ENCODE measurements at regions not wholly inside any gene's neighbourhood (a gene's known extent, or its start where the extent isn't known, plus 50 kb on each side); places are given as distances from the start of the nearest gene placed in this dataset.

DNA sequence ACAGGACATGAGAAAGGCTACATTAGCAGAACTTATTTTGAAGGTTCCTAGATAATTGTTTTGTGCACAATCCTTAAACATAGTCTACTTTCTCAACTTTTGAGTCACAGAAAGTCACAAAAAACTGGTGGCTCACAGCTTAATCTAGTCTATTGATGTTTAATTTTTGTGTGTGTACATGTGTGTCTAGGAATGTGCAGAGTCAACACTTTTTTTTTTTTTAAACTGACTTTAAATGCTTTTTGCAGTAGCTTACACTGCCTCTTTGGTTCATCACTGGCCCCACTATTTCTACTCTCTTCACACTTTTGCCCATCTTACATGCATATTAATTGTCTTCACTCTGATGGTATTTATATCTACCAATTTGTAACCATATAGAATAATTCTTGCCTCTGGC is 566.9 kb downstream of the BCKDHB start:
- Histone ChIP-seq H3K4me2 (replicated peaks; ENCODE audit: extremely low read depth, low read length, poor library complexity, severe bottlenecking) (no peak overlapping the region), H3K79me2 (ENCODE audit: insufficient read depth, low read length) (no peaks in the 10 kb centered on the region), H3K27ac (ENCODE audit: low read depth in 1 of 2, low read length in 2 of 2) (no peak overlapping the region), H3K9me3 (replicated peaks in 1 of 2; ENCODE audit: control insufficient read depth in 1 of 2, insufficient read depth in 1 of 2, low read length in 2 of 2) (peaks cover 0 to 6% of the 10 kb centered on the region in 2 donors), H4K20me1 (ENCODE audit: insufficient read depth, low read length) (no peaks in the 10 kb centered on the region), H3K4me1 (ENCODE audit: control insufficient read depth in 1 of 2, insufficient read depth in 2 of 2, low read length in 2 of 2) (no peaks in the 10 kb centered on the region), H2AFZ (ENCODE audit: insufficient read depth, low read depth, low read length, poor library complexity, severe bottlenecking) (no peak overlapping the region), H3K4me3 (replicated peaks in 1 of 3; ENCODE audit: low read depth in 2 of 3, low read length in 3 of 3) (no peak overlapping the region), H3K9ac (ENCODE audit: insufficient read depth, low read length, poor library complexity, severe bottlenecking) (no peak overlapping the region), H3K36me3 (replicated peaks in 1 of 2; ENCODE audit: control insufficient read depth in 1 of 2, insufficient read depth in 2 of 2, low read length in 2 of 2) (no peaks in the 10 kb centered on the region), H3K27me3 (ENCODE audit: control insufficient read depth in 2 of 2, insufficient read depth in 2 of 2, low read length in 2 of 2) (no peaks in the 10 kb centered on the region)
- Mint-ChIP-seq H3K27ac (no peak overlapping the region), H3K27me3 (ENCODE audit: low read depth in 3 of 3) (no peaks in the 10 kb centered on the region), H3K4me3 (no peak overlapping the region), H3K4me1 (no peaks in the 10 kb centered on the region), H3K36me3 (no peaks in the 10 kb centered on the region), H3K9me3 (peaks cover 0 to 10% (median 0%) of the 10 kb centered on the region in 7 donors)
- intact Hi-C loops (cut with micrococcal nuclease), result no loop called here
- TF ChIP-seq, protein P1, sequence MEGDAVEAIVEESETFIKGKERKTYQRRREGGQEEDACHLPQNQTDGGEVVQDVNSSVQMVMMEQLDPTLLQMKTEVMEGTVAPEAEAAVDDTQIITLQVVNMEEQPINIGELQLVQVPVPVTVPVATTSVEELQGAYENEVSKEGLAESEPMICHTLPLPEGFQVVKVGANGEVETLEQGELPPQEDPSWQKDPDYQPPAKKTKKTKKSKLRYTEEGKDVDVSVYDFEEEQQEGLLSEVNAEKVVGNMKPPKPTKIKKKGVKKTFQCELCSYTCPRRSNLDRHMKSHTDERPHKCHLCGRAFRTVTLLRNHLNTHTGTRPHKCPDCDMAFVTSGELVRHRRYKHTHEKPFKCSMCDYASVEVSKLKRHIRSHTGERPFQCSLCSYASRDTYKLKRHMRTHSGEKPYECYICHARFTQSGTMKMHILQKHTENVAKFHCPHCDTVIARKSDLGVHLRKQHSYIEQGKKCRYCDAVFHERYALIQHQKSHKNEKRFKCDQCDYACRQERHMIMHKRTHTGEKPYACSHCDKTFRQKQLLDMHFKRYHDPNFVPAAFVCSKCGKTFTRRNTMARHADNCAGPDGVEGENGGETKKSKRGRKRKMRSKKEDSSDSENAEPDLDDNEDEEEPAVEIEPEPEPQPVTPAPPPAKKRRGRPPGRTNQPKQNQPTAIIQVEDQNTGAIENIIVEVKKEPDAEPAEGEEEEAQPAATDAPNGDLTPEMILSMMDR (IDR thresholded peaks at IDR 0.05), result no peak
- no peak for DNase-seq

DNA sequence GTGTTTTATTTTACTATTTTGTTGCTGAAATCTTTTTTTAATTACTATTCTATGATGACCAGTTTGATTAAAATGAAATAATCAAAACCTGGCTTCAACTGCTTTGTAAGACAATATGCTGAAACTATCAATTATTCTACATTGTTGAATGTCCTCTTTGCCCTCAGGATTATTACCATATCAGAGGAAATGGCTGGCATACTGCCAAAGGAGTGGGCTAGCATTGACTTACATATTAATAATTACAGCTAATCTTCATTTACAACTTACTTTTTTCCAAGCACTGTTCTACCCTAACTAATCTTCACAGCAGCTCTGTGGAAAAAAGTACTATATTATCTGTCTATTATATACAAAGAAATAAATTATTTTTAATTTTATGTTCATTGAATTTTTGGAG is 560.5 kb downstream of the BCKDHB start:
- TF ChIP-seq, protein P1 (IDR thresholded peaks at IDR 0.05), result no peak
- Histone ChIP-seq H4K20me1 (ENCODE audit: insufficient read depth, low read length) (no peaks in the 10 kb centered on the region), H3K36me3 (replicated peaks in 1 of 2; ENCODE audit: control insufficient read depth in 1 of 2, insufficient read depth in 2 of 2, low read length in 2 of 2) (no peaks in the 10 kb centered on the region), H3K27me3 (ENCODE audit: control insufficient read depth in 2 of 2, insufficient read depth in 2 of 2, low read length in 2 of 2) (no peaks in the 10 kb centered on the region), H3K4me3 (replicated peaks in 1 of 3; ENCODE audit: low read depth in 2 of 3, low read length in 3 of 3) (no peak overlapping the region), H3K4me2 (replicated peaks; ENCODE audit: extremely low read depth, low read length, poor library complexity, severe bottlenecking) (no peak overlapping the region), H3K4me1 (ENCODE audit: control insufficient read depth in 1 of 2, insufficient read depth in 2 of 2, low read length in 2 of 2) (no peaks in the 10 kb centered on the region), H3K9me3 (replicated peaks in 1 of 2; ENCODE audit: control insufficient read depth in 1 of 2, insufficient read depth in 1 of 2, low read length in 2 of 2) (no peaks in the 10 kb centered on the region), H3K79me2 (ENCODE audit: insufficient read depth, low read length) (no peaks in the 10 kb centered on the region), H2AFZ (ENCODE audit: insufficient read depth, low read depth, low read length, poor library complexity, severe bottlenecking) (no peak overlapping the region), H3K9ac (ENCODE audit: insufficient read depth, low read length, poor library complexity, severe bottlenecking) (no peak overlapping the region), H3K27ac (ENCODE audit: low read depth in 1 of 2, low read length in 2 of 2) (no peak overlapping the region)
- DNase-seq, result no peak
- no peaks in the 10 kb centered on the region for H3K4me1 Mint-ChIP-seq
- no peak overlapping the region for H3K27ac Mint-ChIP-seq
- H3K27me3 Mint-ChIP-seq (ENCODE audit: low read depth in 3 of 3), result peaks cover 0 to 1% (median 0%) of the 10 kb centered on the region in 3 donors
- peaks cover 0 to 4% (median 0%) of the 10 kb centered on the region in 7 donors for H3K9me3 Mint-ChIP-seq
- no peak overlapping the region for H3K4me3 Mint-ChIP-seq
- no peaks in the 10 kb centered on the region for H3K36me3 Mint-ChIP-seq
- intact Hi-C loops (cut with micrococcal nuclease), result no loop called here

All from CD14-positive monocyte (primary cell).